HG02571 (cell line): ENCODE measurements at regions not wholly inside any gene's neighbourhood (a gene's known extent, or its start where the extent isn't known, plus 50 kb on each side); places are given as distances from the start of the nearest gene placed in this dataset.

Experiments
- ATAC-seq: cut with Tn5 transposase; IDR thresholded peaks from one replicate; pipeline ENCODE4 v1.9.1; 2021; ENCODE audit warnings: mild to moderate bottlenecking, moderate library complexity; ENCODE audit not compliant: unreplicated experiment

DNA sequence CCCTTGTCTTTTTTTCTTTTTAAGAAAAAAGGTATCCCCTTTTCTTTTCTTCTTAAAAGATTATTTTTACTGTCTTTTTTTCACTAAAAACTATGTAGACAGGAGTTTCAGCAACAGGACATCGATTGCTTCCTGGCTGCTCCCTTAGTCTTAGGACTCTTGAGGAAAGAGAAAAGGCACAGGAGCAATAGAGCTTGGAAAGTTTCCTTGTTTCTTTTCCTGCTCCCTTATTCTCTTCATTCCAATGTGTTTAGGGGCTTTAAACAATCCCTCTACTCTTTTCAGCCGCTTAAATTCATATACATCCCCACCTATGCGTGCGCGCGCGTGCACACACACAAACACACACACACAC is 182.2 kb upstream of the FOXN2 start:
- no peak for ATAC-seq

DNA sequence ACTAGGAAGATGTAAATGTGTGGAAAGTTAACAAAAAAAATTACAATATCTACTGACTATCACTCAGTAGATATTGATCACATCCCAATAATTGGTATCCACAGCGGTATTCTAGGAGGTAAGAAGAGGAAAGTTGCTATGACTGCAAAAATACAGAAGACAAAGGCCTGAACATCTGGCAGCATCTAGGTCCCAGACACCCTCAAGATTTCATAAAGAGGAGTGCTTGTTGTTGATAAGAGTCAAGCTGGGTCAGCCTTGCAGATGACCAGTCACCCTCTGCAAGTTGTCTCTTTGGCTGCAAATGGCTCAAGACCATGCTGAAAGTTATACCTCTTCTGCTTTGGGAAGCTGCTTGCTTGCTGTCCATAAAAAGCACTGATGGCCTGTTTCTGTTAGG is 179.8 kb upstream of the FOXN2 start:
- no peak for ATAC-seq

DNA sequence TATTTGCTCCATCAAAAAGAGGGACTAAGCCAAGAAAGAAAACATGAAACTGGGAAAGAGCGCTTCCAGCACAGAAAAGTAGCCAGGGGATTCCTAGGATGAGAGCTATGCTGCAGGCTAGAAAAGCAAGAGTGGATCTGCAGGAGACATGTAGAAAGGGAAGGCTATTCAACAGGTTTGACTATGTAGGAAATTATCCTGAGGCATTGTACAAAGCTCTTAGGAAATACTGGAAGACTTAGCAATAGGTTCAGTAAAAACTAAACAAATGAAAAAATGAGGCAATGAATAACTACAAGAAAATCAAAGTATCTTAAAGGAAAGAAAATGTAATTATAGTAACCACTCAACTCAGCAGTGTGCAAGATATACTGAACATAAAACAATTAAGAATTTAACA is 178.7 kb upstream of the FOXN2 start:
- no peak for ATAC-seq

DNA sequence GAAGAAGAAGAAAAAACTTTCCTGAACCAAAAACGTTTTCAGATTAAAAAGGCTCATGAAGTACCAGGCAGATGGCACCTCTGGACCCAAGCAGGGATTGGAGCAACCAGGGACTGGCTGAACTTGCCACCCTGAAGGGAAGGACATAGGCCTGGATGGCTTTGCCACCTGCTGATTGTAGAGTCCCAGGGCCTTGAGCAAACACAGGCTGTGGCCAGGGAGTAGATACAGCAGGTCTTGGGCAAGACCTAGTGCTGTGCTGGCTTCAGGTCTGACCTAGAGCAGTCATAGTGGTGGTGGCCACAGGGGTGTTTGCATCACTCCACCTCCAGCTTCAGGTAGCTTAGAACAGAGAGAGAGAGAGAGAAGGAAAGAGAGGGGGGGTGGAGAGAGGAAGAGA is 176.7 kb upstream of the FOXN2 start:
- no peak for ATAC-seq

DNA sequence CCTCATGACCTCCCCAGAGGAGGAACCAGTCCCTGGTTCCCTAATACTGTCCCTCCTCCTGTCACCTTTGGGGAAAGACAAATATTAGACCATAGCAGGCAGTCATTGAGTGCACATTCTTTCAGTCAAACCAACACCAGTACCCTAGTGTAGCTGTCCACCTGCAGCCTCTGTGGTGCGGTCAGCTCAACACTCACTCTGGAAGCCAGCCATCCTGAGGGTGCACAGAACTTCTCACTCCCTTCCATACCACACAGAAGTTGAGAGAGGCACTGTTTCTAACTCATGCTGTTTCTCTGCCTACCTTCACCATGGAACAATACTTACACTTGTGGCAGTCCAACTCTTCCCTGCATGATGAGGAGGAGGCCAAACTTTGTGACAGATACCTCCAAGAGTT is 175.6 kb upstream of the FOXN2 start:
- no peak for ATAC-seq

DNA sequence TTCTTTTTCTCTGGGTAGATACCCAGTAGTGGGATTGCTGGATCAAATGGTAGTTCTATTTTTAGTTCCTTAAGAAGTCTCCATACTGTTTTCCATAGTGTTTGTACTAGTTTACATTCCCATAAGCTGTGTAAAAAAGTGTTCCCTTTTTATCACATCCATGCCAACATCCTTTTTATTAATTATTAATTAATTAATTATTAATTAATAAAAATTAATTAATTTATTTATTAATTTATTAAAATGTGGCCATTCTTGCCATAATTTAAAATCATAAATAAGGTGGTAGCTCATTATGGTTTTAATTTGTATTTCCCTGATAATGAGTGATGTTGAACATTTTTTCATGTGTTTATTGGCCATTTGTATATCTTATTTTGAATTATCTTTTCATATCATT is 173.9 kb upstream of the FOXN2 start:
- no peak for ATAC-seq

DNA sequence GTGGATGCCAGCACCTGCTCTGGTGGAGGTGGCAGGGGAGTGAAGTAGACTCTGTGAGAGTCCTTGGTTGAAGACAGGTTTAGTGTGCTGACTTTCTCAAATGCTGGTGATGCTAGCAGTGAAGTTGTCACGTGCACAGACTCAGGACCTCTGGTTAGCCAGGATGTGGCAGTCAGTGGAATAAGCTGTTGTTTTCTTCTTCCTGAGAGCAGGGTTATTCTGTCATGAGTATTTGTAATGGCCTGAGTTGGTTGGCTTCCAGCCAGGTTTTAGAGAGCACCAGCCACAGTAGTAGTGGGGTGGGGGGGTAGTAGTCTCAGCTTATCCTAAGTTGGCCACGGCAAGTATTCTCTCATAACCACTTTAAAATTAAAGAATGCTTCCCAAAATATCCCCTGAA is 169.7 kb upstream of the FOXN2 start:
- no peak for ATAC-seq

DNA sequence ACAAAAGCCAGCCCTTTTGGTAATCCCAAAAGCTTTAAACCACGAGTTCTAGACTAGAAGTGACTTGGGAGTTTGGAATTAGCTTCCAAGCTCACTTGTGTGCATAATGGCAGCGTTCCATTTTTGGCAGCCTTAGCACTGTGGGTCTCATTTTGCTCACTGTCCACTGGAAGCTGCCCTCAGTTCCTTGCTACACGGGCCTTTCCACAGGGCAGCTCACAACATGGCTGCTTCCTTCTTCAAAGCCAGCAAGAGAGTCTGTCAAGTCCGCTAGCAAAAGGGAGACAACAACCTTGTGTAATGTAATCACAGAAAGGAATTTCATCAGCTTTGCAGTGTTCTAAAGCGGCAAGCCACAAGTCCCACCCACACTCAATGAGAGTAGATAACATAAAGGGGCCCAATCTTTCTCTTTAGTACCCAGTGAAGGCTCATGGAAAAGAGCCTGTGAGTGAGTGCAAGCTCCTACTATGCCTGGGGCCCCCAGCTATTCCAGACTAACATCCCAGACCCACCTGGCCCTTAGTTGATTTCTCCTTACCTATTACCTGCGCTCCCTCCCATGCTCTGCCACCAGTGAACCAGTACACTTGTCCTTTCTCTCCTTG is 168.5 kb upstream of the FOXN2 start:
- no peak for ATAC-seq

DNA sequence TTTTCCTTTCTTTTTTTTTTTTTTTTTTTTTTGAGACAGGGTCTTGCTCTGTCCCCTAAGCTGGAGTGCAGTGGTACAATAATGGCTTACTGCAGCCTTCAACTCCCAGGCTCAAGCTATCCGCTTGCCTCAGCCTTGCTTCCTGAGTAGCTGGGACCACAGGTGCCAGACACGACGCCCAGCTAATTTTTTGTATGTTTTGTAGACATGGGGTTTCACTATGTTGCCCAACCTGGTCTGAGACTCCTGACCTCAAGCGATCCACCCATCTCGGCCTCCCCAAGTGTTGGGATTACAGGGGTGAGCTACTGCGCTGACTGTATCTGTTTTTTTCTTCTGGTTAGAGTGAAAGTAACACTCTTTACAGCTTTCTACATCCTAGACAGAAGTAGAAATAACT is 167.9 kb upstream of the FOXN2 start:
- ATAC-seq: no peak

DNA sequence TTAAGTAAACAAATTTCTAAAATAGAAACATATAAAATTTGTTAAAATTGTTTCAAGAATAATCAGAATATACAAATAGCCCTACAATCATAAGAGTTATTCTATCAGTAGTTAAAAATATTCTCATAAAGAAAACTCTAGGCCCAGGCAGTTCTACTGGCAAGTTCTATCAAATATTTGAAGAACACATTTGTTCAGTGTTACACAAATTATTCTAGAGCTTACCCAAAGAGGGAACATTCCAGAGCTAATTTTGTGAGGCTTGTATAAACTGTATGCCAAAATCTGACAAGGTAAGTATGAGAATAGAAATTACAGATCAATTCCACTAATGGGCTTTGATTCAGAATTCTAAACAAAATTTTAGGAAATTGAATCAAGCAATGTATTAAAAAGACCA is 166.8 kb upstream of the FOXN2 start:
- ATAC-seq: no peak

DNA sequence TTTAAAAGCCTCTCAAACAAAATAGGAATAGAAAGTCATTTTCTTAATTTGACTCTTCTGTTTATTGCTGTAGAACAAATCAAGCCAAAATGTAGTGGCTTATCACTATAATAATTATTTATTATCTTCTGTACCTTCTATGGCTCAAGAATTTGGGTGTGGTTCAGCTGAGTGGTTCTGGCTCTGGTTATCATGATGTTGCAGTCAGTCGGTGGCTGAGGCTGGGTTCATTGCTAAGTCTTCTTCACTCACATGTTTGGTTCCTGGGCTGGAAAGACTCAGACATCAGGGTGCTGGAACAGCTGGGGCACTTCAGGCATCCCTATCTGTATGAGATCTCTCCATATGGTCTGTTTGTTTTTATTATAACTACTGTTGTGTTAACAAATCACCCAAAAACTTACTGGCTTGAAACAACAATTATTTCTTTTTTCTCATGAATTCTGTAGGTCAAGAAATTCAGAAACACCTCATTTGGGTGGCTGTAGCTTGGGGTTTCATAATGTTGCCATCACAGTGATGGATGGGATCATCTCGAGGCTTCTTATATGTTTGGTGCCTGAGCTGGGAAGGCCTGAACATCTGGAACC is 165.5 kb upstream of the FOXN2 start:
- ATAC-seq: no peak

DNA sequence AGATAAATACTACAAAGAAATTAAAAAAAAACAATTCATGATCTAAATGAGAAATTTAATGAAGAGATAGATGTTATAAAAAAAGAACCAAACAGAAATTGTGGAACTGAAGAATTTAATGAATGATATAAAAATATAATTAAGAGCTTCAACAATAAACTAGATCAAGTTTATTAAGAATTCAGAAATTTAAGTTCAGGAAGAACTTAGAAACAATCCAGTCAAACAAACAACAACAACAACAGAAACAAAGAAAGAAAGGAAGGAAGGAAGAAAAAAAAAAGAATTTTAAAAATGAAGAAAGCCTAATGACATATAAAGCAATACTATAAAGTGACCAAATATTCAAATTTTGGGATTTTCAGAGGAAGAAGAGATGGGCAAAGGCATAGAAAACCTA is 157.3 kb upstream of the FOXN2 start:
- ATAC-seq: no peak

DNA sequence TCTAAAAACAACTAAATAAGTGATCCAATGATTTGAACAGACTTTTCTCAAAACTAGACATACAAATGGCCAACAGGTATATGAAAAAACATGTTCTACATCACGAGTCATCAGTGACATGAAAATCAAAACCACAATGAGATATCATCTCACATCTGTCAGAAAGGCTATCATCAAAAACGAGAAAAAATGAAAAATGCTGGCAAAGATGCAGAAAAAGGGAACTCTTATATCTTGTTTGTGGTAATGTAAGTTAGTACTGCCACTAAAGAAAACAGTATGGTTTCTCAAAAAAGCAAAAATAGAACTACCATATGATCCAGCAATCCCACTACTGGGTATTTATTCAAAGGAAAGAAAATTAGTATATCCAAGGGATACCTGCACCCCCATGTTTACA is 152.9 kb upstream of the FOXN2 start:
- no peak for ATAC-seq

DNA sequence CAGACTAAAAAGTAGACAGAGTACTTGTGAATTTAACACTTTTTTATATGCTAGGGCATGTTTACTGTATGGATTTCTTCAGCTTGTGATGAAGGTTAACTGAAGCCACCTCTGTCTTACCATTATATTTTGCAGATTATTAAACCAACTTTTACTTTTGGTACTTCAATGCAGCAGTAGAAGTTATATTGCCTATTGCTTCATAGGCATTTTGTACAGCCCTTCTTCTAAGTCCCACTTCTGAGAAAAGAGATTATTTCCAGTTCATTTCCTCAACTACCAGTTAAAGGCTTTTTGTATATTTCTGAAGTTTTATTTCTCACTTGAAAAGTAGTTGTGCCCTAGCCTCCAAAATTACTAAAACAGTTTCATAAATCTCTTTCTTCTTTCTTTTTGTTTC is 151.7 kb upstream of the FOXN2 start:
- no peak for ATAC-seq

DNA sequence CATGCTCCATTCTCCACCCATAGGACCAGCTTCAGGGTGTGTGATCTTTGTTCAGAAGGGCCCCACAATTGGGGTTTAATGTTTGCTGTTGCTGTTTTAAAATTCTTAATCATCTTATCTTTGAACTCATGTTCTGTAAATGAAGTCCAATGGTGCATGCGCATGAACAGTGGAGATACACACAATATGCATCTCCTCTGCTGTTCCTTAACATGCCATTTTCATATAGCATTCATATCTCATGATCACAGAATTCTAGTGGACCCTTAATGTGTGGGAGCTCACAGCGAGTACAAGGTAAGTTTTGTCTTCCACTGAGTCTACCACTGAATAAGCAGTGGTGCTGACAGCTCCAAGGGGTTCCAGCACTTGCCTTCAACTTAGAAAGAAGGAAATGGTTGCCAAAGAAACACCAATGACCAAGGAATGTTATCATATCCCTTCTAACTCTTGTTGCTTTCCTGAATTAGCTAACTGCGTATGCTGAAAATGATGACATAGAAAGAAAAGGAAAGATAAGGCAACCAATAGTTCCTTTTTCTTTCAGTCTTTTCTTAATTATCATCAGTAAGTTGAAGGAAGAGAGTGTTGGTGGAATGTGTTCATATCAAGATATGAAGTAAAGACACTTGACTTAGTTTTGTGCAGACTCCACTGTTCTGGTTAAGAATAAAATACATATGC is 149.3 kb upstream of the FOXN2 start:
- no peak for ATAC-seq

DNA sequence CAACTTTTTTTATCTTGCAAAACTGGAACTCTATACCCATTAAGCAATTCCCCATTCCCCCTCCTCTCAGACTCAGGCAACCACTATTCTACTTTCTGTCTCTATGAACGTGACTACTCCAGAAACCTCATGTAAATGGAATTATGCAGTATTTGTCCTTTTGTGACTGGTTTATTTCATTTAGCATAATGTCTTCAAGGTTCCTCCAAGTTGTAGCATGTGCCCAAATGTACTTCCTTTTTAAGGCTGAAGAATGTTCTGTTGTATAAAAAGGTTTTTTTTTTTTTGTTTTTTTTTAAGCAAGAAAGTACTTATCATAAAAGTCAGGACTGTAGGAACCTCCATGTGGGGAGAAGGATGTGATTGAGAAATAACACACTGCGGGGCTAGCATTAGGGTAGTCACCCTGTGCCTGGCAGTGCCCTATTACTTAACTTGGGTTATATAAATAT is 145.3 kb upstream of the FOXN2 start:
- ATAC-seq: no peak

DNA sequence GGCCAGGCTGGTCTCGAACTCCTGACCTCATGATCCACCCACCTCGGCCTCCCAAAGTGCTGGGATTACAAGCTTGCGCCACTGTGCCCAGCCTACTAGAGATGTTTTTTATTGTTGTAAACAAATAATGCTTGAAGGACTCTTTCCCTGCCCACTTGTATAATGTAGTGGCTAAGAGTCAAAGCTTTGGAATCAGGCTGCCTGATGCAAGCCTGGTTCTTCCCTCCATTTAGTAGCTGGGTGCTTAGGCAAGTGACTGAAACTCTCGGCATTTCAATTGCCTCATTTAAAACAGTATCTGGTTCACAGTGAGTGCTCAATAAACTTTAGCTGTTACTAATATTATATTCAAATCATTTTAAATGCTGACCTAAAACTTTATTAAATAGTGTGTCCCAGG is 144.2 kb upstream of the FOXN2 start:
- ATAC-seq: no peak

DNA sequence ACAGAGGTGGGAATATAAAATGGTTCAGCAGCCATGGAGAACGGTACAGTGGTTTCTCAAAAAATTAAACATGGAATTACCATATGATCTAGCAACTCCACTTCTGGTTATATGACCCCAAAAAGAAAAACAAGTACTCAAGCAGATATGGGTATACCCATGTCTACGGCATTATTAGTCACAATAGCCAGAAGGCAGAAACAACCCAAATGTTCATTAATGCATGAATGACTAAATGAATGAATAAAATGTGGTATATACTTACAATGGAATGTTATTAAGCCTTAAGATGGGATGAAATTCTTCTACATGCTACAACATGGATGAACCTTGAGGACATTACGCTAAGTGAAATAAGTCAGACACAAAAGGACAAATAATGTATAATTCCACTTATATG is 141.3 kb upstream of the FOXN2 start:
- no peak for ATAC-seq

DNA sequence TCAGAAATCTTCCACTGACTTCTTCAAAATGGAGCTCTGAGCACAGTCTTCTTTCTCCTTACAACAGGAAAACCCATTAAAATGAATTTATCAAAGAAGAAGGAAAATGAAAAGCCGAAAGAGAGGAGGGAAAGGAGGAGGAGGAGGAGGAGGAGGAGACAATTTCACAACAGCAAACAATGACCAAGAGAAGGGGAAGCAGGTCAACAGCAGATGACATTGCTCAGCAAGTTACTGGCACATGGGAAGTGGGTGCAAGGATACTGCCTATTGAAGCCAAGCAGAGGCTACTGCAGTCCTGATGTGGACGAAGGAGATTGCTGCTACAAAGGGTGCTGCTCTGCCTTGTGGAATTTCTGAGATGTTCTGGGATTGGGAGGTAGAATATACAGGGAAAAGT is 140.0 kb upstream of the FOXN2 start:
- ATAC-seq: no peak

DNA sequence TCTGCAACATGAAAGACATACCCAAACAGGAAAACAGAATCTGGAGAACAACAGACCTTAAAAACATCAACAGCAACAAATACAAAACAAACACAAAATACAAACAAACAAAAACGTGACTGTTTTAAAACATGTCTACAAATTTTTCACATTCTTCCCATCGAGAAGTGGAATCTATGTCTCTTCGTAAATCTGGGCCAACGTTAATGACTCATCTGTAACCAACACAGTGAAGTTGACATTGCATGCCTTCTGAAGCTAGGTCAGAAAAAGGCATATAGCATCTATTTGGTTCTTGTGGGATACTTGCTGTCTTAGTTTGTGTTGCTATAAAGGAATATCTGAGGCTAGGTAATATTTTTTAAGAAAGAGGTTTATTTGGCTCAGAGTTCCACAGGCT is 139.2 kb upstream of the FOXN2 start:
- ATAC-seq: no peak

DNA sequence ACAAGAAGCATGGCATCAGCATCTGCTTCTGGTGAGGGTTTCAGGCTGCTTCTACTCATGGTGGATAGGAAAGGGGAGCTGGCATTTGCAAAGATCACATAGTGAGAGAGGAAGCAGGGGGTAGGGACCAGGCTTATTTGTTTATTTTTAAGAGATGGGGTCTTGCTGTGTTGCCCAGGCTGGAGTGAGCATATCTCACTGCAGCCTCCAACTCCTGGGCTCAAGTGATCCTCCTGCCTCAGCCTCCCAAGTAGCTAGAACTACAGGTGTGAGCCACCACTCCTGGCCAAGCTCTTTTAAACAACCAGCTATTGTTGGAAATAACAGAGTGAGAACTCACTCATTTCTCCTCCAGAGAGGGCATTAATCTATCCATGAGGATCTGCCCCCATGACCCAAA is 138.8 kb upstream of the FOXN2 start:
- no peak for ATAC-seq

DNA sequence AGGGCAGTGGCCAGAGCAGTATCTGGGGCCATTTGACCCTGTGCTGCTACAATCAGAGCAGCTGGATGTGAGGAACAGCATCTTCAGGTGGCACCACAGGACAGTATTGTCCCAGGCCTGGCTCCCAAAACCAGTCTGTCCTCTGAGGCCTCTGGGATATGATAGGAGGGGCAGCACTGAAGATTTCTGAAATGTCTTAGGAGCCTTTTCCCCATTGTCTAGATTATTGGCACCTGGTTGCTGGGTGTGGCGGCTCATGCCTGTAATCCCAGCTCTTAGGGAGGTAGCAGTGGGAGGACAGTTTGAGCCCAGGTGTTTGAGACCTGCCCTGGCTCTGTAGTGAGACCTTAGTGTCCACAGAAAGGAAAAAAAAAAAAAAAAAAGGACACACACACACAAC is 137.6 kb upstream of the FOXN2 start:
- ATAC-seq: no peak

DNA sequence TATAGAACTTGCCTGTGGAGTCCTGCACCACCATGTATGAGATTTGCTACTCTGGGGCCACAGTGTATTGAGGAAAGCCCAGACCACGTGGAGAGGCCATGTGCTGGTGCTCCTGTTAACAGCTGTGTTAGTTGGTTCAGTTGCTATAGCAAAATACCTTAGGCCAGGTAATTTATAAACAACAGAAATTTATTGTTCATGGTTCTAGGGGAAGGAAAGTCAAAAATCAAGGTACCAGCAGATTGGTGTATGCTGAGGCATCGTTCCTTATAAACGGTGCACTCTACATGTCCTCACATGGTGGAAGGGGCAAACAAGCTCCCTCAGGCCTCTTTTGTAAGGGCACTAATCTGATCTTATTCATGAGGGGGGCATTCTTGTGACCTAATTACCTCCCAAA is 135.9 kb upstream of the FOXN2 start:
- ATAC-seq: no peak
